ENCODE measurements at regions not wholly inside any gene's neighbourhood (a gene's known extent, or its start where the extent isn't known, plus 50 kb on each side); places are given as distances from the start of the nearest gene placed in this dataset.
"Not testable (repeated sequence)": the region's sequence is repeated elsewhere in the genome, so short reads cannot be mapped to it uniquely, and the experiment has no call there.

DNA sequence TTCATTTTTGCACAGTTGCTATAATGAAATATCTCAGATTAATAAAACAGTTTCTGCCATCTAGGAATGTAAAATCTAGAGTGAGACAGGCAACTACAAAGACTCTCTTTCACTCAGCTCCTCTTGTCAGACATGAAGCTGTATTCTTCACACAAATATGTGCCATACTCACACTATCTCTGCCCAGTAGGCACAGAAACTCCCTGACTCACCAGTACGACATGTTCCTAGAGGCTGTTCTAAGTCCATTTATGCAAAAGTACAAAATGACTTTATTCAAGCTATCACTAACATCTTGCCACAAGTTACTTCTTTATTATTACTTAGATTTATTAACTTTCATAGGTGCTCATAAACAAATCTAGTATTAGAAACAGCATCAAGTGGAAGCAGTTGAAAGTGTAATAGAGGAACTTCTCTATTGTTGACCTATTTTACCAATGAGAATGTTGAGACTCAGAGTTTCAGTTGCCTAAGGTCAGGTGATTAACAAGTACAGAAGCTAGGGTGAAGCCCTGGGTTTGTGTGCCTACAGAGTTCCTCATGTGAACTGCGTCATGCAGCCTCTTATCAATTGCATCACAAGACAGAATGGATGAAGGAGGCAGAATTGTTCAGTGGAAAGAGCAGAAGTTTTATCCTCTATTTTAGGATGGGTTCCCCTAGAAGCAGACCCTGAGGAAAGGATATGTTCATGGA is 98.9 kb downstream of the RGS2 start:
- DNase-seq: no peak

DNA sequence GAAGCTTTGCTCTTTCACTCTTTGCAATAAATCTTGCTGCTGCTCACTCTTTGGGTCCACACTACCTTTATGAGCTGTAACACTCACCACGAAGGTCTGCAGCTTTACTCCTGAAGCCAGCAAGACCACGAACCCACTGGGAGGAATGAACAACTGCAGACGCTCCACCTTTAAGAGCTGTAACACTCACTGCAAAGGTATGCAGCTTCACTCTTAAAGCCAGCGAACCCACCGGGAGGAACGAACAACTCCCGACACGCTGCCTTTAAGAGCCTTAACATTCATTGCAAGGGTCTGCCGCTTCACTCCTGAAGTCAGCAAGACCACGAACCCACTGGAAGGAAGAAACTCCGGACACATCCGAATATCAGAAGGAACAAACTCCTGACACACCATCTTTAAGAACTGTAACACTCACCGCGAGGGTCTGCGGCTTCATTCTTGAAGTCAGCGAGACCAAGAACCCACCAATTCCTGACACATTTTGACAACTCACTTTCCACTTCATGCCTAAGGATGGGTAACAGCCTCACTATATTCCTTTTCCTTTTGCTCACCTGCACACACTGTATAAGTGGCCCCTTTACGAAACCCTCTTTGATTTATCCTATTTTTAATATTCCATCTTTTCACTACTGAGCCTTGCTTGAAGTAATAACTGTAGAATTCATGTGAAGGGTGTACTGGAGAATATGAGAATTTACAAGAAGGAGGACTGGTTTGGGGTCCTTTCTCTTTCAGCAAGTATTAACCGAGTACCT is 103.2 kb downstream of the RGS2 start:
- not testable (repeated sequence) for DNase-seq

- no peak for DNase-seq
Observed at GRCh38 chr1:192913683-192914082, 104.8 kb downstream of the RGS2 start.

- no peak for DNase-seq
Observed at GRCh38 chr1:192914092-192914491, 105.3 kb downstream of the RGS2 start.

DNA sequence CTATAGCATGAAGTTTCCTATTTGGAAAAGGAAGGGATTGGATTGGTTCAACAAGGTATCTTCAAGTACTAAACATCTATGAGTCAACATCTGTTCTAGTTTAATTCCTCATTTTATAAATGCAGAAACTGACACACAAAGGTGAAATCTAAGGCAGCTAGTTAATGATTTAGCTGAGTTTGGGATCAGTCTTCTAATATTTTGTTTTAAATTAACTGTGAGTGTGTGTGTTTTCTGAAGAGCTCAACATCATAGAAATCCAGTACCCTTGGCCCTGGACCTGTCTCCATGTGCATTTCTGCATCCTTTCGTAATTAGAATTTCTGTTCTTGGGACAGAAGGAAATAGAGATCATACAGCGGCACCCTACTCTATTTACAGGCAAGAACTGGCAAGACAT is 105.9 kb downstream of the RGS2 start:
- no peak for DNase-seq

DNA sequence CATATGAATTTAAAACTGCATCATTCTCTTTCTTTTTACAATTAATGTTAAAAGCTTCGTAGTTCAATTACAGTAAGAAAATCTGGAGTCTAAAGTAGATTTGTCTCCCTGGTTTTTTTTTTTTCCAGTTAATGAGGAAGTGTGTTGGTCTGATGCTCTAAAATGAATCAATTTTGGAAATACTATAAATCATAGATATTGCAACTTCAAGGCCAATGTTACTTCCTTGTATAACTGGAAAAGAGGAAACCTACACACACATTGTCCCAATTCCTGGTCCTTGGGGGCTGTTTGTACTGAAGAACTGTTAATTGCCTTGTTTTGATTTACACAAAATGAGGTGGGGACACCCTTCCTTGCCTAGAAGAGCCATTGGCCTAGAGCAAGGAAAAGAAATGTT is 107.2 kb downstream of the RGS2 start:
- no peak for DNase-seq

GRCh38 chr1:192918259-192918658 is 109.4 kb downstream of the RGS2 start:
- no peak for DNase-seq

GRCh38 chr1:192920412-192920811 is 111.6 kb downstream of the RGS2 start:
- no peak for DNase-seq

DNA sequence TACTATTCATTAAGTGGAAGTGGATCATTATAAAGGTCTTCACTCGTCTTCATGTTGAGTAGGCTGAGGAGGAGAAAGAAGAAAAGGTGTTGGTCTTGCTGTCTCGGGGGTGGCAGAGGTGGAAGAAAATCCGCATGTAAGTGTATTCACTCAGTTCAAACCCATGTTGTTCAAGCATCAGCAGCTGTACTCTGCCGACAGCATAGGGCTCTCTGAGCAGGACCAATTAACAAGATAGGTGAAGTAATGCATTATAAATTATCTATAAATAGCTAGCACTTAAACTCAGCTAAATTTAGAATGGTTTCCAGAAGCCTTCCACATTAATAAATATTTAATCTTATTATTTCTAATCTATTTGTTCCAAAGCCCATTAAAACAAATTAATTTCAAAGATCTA is 116.8 kb downstream of the RGS2 start:
- DNase-seq: no peak

DNA sequence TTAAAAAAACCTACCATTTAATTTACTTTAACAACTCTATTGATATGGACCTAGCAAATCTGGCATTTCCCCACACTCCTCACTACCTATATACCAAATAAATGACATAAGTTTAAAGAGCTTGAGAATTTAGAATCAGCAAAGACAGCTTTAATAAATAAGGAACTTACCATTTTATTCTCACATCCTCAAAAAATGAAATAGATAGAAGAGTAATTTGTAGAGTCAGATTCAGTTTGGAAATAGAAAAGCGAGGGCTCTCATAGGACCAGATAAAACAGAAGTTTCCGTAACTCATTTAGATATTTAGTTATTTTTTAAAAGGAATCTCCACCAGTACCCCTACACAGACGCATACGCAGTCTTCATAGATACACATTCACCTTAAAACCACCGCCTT is 117.9 kb downstream of the RGS2 start:
- no peak for DNase-seq

GRCh38 chr1:192927496-192927895 is 118.7 kb downstream of the RGS2 start:
- no peak for DNase-seq

DNA sequence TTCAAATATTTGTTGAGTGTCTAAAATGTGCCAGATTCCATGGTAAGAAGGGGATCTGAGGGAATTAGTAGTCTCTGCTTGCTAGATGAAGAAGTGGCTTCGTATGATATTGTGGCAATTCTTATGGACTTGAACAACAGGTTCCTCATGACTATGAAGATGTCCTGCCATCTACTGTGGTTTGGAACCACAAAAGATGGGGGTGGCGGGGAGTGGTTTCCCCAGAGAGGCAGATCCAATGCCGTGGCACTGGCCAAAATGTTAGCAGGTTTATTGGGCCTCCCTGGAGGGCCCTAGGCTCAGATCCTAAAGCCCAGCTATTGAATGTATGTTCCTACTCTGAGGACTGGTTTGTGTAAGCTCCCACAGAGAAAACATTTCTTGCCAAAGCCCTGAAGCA is 120.8 kb downstream of the RGS2 start:
- no peak for DNase-seq

GRCh38 chr1:192933744-192934143 is 124.9 kb downstream of the RGS2 start:
- DNase-seq: no peak

DNA sequence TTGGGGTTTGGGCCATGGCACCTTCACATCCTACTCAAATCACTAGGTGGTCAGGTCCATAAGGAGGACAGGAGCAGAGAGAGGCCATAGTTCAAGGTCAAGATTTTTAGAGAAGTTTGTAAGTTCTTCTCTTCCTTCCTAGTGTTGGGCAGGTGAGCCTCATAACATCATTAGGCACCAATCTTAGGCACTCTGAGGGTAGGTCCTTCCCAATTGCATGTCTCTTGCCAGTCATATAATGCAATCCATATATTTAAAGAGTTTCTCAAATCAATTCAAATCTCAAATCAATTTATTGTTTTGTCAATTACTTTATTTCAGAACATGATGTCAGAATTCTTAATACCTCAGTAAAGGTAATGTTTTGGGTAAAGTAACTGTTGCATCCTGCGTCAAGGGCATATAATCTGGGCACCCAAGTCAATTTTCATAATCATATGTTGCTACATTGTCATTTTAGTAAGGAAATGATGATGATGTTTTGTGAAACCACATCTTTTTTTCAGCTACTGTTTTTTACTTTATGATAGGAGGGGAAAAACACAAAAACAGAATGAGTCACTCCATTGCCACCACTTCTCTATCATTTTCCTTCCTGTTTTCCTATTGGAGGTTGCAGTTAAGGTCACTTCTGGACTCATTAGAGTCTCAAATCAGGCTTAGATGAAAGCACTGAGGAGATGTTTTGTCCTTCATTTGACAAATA is 122.7 kb downstream of the UCHL5 start:
- DNase-seq: no peak

DNA sequence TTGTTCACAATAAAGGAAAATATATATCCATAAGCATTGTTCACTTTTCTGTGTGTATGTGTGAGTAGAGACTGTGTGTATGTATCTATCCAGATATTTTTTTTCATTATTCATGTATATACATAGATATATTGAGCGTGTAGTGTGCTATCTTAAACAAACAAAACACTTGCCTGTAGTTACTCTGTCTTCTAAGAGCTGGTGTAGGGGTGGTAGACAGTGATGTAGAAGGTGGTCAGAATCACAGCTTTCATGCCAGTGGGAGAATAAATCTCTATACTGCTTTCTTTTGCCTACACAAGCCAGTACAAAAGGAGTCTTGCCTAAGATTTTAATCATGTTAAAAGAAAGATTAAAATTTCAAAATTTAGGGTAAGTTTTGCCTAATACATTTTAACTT is 122.0 kb downstream of the UCHL5 start:
- no peak for DNase-seq

GRCh38 chr1:192939440-192939839 is 119.7 kb downstream of the UCHL5 start:
- no peak for DNase-seq

DNA sequence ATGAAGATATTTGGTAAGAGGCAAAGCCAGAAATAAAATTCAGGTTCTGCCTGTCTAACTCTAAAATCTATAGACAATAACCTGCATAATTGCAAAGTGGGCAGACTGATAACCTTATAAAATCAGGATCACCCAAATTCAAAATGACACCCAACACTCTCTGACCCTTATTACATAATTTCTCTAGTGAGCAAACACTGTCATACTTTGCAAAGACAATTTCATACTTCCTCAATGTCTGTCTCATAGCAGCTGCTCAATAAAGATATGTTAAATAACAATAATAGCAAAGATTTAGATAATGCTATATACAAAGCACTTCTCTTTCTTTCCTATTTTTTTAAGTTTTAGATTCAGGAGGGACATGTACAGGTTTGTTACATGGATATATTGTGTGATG is 118.5 kb downstream of the UCHL5 start:
- DNase-seq: no peak

DNA sequence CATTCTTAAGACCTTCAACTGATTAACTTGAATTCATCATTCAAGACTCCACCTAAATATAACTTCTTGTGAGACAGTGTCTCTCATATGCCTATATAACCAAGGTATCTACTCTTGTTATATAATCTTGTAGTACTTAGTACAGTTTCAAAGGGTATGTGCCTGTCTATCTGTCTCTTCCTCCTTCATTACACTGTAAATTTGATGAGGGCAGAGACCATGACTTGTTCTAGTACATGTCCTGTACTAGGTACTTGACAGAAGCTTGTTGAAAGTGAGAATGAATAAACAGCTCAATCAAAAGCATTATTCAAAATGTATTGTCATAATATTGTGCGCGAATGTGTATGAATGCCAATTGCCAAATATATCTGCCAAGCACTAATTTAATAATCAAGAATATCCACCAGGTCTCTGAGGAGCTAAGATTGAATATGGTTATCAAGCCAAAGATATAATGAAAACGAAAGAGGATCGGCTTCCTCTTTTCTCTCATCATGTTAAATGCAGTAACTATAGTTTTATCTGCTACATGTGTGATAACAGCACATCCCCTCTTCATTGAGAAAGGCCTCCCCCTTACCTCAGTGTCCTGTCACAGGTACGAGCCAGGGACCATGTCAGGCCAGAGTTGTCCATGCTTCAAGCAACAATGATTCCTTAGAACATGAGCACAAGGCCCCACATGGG is 117.3 kb downstream of the UCHL5 start:
- no peak for DNase-seq

DNA sequence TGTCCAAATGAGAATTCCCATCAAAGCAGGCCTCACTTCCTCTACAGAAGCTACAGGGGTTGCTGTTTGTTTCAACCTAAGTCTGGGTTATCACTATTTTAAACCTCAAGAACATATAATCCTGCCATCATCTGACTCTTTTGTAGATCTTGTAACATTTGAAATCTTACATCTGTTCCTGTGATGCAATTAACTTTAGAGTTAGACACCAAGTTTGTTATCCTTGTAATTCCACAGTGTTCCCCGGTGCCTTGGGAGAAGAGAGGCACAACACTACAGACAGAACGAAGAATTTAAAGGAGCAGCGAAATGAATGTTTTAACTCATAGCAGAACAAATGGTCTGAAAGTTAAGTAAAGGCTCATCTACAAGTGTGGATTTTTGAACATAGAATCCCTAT is 116.1 kb downstream of the UCHL5 start:
- DNase-seq: no peak

DNA sequence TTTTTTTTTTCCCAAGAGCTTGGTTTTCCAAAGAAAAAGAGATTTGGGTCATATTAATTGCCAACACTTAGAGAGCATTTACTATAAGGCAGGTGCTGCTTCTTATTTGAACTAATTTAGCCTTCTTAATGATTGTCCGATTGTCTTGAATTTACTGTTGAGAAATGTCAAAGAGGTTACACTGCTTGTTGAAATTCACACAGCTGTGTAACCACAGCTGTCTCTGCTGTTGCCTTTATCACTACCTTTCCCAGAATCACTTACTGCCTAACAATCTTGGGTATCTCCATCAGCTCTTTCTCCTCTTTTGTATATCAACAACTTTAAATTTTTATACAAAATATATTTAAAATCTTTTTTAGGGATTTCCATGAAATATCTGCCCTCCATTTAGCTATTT is 115.6 kb downstream of the UCHL5 start:
- no peak for DNase-seq

DNA sequence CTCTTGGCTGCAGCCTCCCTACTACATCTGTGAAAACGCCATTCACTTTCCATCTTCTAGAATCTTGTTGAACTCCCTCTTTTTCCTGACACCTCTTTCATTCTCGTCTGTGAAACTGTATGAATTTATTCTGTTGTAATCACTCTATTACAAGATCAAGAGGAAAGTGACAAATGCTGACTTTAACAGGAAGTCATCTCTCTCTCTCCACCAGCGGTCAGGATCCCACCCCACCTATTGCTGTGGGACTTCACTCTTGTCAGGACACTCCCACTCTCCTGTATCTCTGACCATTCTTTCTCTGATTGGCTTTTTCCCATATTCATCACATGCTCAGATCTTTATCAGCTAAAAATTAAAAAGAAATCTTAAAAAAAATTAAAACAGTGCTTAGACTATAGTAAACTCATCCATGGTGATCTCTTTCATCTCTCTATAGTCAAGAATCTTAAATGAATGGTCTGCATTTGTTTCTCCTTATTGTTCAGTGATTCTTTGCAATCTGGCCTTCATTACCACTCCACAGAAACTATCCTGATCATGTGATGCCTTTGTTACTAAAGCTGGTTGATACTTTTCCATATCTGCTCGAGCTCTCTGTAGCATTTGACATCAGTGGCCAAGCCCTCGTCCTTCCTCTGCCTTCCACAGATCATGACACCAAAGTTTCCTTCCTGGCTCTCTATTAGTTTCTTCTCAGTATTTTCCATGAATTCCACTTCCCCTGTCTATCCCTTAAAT is 113.6 kb downstream of the UCHL5 start:
- DNase-seq: no peak

GRCh38 chr1:192949783-192950182 is 109.4 kb downstream of the UCHL5 start:
- DNase-seq: no peak

GRCh38 chr1:192950926-192951325 is 108.2 kb downstream of the UCHL5 start:
- no peak for DNase-seq
